Mucosa of rectum (tissue), 2 donors: ENCODE measurements at regions not wholly inside any gene's neighbourhood (a gene's known extent, or its start where the extent isn't known, plus 50 kb on each side); places are given as distances from the start of the nearest gene placed in this dataset.
"Not testable (repeated sequence)": the region's sequence is repeated elsewhere in the genome, so short reads cannot be mapped to it uniquely, and the experiment has no call there.

Experiments
- H3K27ac ChIP-seq, 2 donors: one replicate each; pipeline ENCODE4 v1.7.0; 2013; ENCODE audit warnings: inconsistent platforms in 2 of 2, low read depth in 2 of 2, low read length in 2 of 2
- H3K27me3 ChIP-seq, 2 donors: one replicate each; pipeline ENCODE4 v1.7.0; 2013; ENCODE audit warnings: low read length in 2 of 2; ENCODE audit not compliant: control insufficient read depth in 2 of 2, insufficient read depth in 2 of 2
- H3K36me3 ChIP-seq, 2 donors: one replicate each; pipeline ENCODE4 v1.7.0; 2013; ENCODE audit warnings: low read length in 2 of 2; ENCODE audit not compliant: control insufficient read depth in 2 of 2, insufficient read depth in 2 of 2
- H3K4me1 ChIP-seq, 2 donors: one replicate each; pipeline ENCODE4 v1.7.0; 2013; ENCODE audit warnings: low read length in 2 of 2, mild to moderate bottlenecking in 1 of 2; ENCODE audit not compliant: control insufficient read depth in 2 of 2, insufficient read depth in 2 of 2
- H3K4me3 ChIP-seq, 2 donors: one replicate each; pipeline ENCODE4 v1.7.0; 2013; ENCODE audit warnings: low read length in 2 of 2
- H3K9ac ChIP-seq, 2 donors: one replicate each; pipeline ENCODE4 v1.7.0; 2013; ENCODE audit warnings: low read length in 2 of 2, low read depth in 1 of 2, mild to moderate bottlenecking in 1 of 2
- H3K9me3 ChIP-seq, 2 donors: one replicate each; pipeline ENCODE4 v1.7.0; 2013; ENCODE audit warnings: low read length in 2 of 2; ENCODE audit not compliant: control insufficient read depth in 2 of 2
- donor health status: healthy.
- donor health status: Normal muscosa, but diverticular disease.

GRCh38 chr2:193841384-193842150 is 1646.8 kb upstream of the TMEFF2 start:
- Histone ChIP-seq H3K27ac (no peak overlapping the region), H3K27me3 (no peaks in the 10 kb centered on the region), H3K9me3 (no peaks in the 10 kb centered on the region), H3K36me3 (no peaks in the 10 kb centered on the region), H3K9ac (no peak overlapping the region), H3K4me3 (no peak overlapping the region), H3K4me1 (no peaks in the 10 kb centered on the region)

- H3K9me3 ChIP-seq = no peaks in the 10 kb centered on the region
- no peak overlapping the region for H3K4me3 ChIP-seq
- no peaks in the 10 kb centered on the region for H3K4me1 ChIP-seq
- H3K27me3 ChIP-seq = no peaks in the 10 kb centered on the region
- no peaks in the 10 kb centered on the region for H3K36me3 ChIP-seq
- no peak overlapping the region for H3K27ac ChIP-seq
- H3K9ac ChIP-seq = no peak overlapping the region
Measured at GRCh38 chr2:193837111-193837738, 1642.5 kb upstream of the TMEFF2 start.

- H3K27me3 ChIP-seq, H3K36me3 ChIP-seq, H3K27ac ChIP-seq, H3K4me1 ChIP-seq, H3K9ac ChIP-seq, H3K9me3 ChIP-seq, H3K4me3 ChIP-seq: not testable (repeated sequence)
Measured at GRCh38 chr2:193836424-193837006, 1641.8 kb upstream of the TMEFF2 start.

- H3K36me3 ChIP-seq, H3K27ac ChIP-seq, H3K9me3 ChIP-seq, H3K4me1 ChIP-seq, H3K9ac ChIP-seq, H3K4me3 ChIP-seq, H3K27me3 ChIP-seq: not testable (repeated sequence)
Measured at GRCh38 chr2:193833895-193834294, 1639.2 kb upstream of the TMEFF2 start.

GRCh38 chr2:193824474-193824873 is 1629.7 kb upstream of the TMEFF2 start:
- Histone ChIP-seq H3K27me3 (no peaks in the 10 kb centered on the region), H3K36me3 (no peaks in the 10 kb centered on the region)

GRCh38 chr2:193818801-193819499 is 1624.2 kb upstream of the TMEFF2 start:
- no peak overlapping the region for H3K27ac ChIP-seq
- no peaks in the 10 kb centered on the region for H3K9me3 ChIP-seq
- H3K4me1 ChIP-seq = no peaks in the 10 kb centered on the region
- no peak overlapping the region for H3K9ac ChIP-seq
- H3K27me3 ChIP-seq = no peaks in the 10 kb centered on the region
- no peak overlapping the region for H3K4me3 ChIP-seq
- H3K36me3 ChIP-seq = no peaks in the 10 kb centered on the region

More at GRCh38 chr2:193824474-193824873, 1629.7 kb upstream of the TMEFF2 start:
- H3K4me3 ChIP-seq = no peak overlapping the region
- no peak overlapping the region for H3K9ac ChIP-seq
- no peaks in the 10 kb centered on the region for H3K4me1 ChIP-seq
- H3K27ac ChIP-seq = no peak overlapping the region
- H3K9me3 ChIP-seq = no peaks in the 10 kb centered on the region

GRCh38 chr2:193816008-193816407 is 1621.3 kb upstream of the TMEFF2 start:
- H3K27me3 ChIP-seq = no peaks in the 10 kb centered on the region
- no peaks in the 10 kb centered on the region for H3K9me3 ChIP-seq
- H3K4me3 ChIP-seq = no peak overlapping the region
- H3K9ac ChIP-seq = no peak overlapping the region
- H3K4me1 ChIP-seq = no peaks in the 10 kb centered on the region
- H3K36me3 ChIP-seq = no peaks in the 10 kb centered on the region
- H3K27ac ChIP-seq = no peak overlapping the region

GRCh38 chr2:193810533-193810932 is 1615.8 kb upstream of the TMEFF2 start:
- Histone ChIP-seq H3K9ac (no peak overlapping the region), H3K27ac (no peak overlapping the region), H3K4me1 (no peaks in the 10 kb centered on the region), H3K27me3 (no peaks in the 10 kb centered on the region), H3K36me3 (no peaks in the 10 kb centered on the region), H3K9me3 (no peaks in the 10 kb centered on the region), H3K4me3 (no peak overlapping the region)

- Histone ChIP-seq H3K9ac (no peak overlapping the region), H3K9me3 (no peaks in the 10 kb centered on the region), H3K4me1 (no peaks in the 10 kb centered on the region), H3K27me3 (no peaks in the 10 kb centered on the region), H3K27ac (no peak overlapping the region), H3K36me3 (no peaks in the 10 kb centered on the region), H3K4me3 (no peak overlapping the region)
Measured at GRCh38 chr2:193808877-193809276, 1614.1 kb upstream of the TMEFF2 start.
